Loucy (cell line): ENCODE measurements at regions not wholly inside any gene's neighbourhood (a gene's known extent, or its start where the extent isn't known, plus 50 kb on each side); places are given as distances from the start of the nearest gene placed in this dataset.
A peak's percentile ranks its signal among the peaks of the same experiment; 100 is the strongest.

Experiments used
- H2AFZ ChIP-seq: fragments of 200-600 bp; sonication (generic); 2 replicates; pipeline ENCODE4 v1.6.0; 2016; ENCODE audit warnings: antibody characterized with exemption, mild to moderate bottlenecking, low read length, moderate library complexity
- H3F3A ChIP-seq: fragments of 200-600 bp; 2 replicates; pipeline ENCODE4 v1.6.0; 2016; ENCODE audit warnings: antibody characterized with exemption, low read depth, mild to moderate bottlenecking
- H3K27me3 ChIP-seq: fragments of 200-600 bp; sonication (generic); 2 replicates; pipeline ENCODE4 v1.6.1; 2014; ENCODE audit warnings: low read length, mild to moderate bottlenecking; ENCODE audit not compliant: insufficient read depth, poor library complexity, severe bottlenecking
- H3K36me3 ChIP-seq: fragments of 200-600 bp; sonication (generic); 2 replicates; pipeline ENCODE4 v1.6.1; 2016; ENCODE audit warnings: low read length; ENCODE audit not compliant: insufficient read depth
- H3K4me1 ChIP-seq: fragments of 200-600 bp; sonication (generic); 2 replicates; pipeline ENCODE4 v1.5.1; 2014; ENCODE audit warnings: low read length, mild to moderate bottlenecking; ENCODE audit not compliant: insufficient read depth, poor library complexity, severe bottlenecking
- H3K4me2 ChIP-seq: fragments of 200-600 bp; sonication (generic); 2 replicates; pipeline ENCODE4 v1.6.0; 2014; ENCODE audit warnings: antibody characterized with exemption, low read length, low read depth, mild to moderate bottlenecking; ENCODE audit not compliant: poor library complexity, severe bottlenecking
- H3K4me3 ChIP-seq: fragments of 200-600 bp; sonication (generic); 2 replicates; pipeline ENCODE4 v1.5.1; 2014; ENCODE audit warnings: low read length, mild to moderate bottlenecking, mixed read lengths; ENCODE audit not compliant: poor library complexity, severe bottlenecking
- H3K79me2 ChIP-seq: fragments of 200-600 bp; sonication (generic); 2 replicates; pipeline ENCODE4 v1.6.1; 2014; ENCODE audit warnings: low read length; ENCODE audit not compliant: insufficient read depth
- H3K9ac ChIP-seq: fragments of 200-600 bp; sonication (generic); 2 replicates; pipeline ENCODE4 v1.6.0; 2014; ENCODE audit warnings: mild to moderate bottlenecking, low read depth, low read length, moderate library complexity; ENCODE audit not compliant: poor library complexity, severe bottlenecking
- H3K9me2 ChIP-seq: fragments of 200-600 bp; sonication (generic); replicated peaks from 2 replicates; pipeline ENCODE4 v1.6.1; 2016; ENCODE audit warnings: low read depth, low read length, mixed read lengths
- H3K9me3 ChIP-seq: fragments of 200-600 bp; sonication (generic); 2 replicates; pipeline ENCODE4 v1.6.1; 2014; ENCODE audit warnings: mild to moderate bottlenecking, antibody characterized with exemption, low read length, low read depth; ENCODE audit not compliant: insufficient read depth
- H4K20me1 ChIP-seq: fragments of 200-600 bp; sonication (generic); 2 replicates; pipeline ENCODE4 v1.6.0; 2014; ENCODE audit warnings: antibody characterized with exemption, low read length, mild to moderate bottlenecking; ENCODE audit not compliant: insufficient read depth, poor library complexity, severe bottlenecking
- CTCF ChIP-seq: fragments of 200-600 bp; sonication (generic); conservative IDR thresholded peaks from 2 replicates; pipeline ENCODE4 v1.5.1; 2014; ENCODE audit warnings: mild to moderate bottlenecking, antibody characterized with exemption, low read length
- EZH2phosphoT487 ChIP-seq: fragments of 200-600 bp; IDR thresholded peaks from 2 replicates; pipeline ENCODE4 v1.6.1; 2018; ENCODE audit warnings: antibody characterized with exemption, mild to moderate bottlenecking, moderate library complexity, borderline replicate concordance

DNA sequence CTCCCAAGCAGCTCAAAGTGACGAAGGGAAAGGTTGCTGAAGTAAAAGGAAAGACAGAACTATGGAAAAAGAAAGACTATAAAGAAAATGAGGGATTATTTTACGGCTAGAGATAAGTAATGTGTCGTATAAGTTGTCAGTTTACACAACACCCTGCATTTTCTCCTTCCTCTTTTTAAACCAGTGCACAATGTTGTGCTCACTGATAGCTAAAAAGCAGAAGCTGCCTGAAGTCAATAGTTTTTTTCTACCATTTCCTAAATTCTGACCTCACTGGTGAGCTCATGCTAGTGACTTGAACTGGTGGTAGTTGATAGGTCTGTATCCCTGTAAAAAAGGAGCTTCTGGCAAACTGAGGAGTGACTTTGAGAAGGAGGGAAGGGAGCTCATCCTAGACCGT lies 368.6 kb upstream of the GBE1 start:
- 0 out of 2 replicates have a peak overlapping the region, but pooled peaks have one; percentile 41 for H2AFZ ChIP-seq
- H3K4me2 ChIP-seq: no peak overlapping the region
- no peaks in the 10 kb centered on the region for H4K20me1 ChIP-seq
- no peak overlapping the region for H3K4me3 ChIP-seq
- H3K9me2 ChIP-seq: no peaks in the 10 kb centered on the region; the same call in 1 of the 2 replicates
- no peaks in the 10 kb centered on the region for H3F3A ChIP-seq
- no peaks in the 10 kb centered on the region for H3K79me2 ChIP-seq
- TF ChIP-seq CTCF (no peak), EZH2phosphoT487 (no peak)
- H3K9me3 ChIP-seq: no peaks in the 10 kb centered on the region
- no peak overlapping the region for H3K9ac ChIP-seq
- H3K27me3 ChIP-seq: no peaks in the 10 kb centered on the region
- H3K36me3 ChIP-seq: no peaks in the 10 kb centered on the region
- H3K4me1 ChIP-seq: no peaks in the 10 kb centered on the region

DNA sequence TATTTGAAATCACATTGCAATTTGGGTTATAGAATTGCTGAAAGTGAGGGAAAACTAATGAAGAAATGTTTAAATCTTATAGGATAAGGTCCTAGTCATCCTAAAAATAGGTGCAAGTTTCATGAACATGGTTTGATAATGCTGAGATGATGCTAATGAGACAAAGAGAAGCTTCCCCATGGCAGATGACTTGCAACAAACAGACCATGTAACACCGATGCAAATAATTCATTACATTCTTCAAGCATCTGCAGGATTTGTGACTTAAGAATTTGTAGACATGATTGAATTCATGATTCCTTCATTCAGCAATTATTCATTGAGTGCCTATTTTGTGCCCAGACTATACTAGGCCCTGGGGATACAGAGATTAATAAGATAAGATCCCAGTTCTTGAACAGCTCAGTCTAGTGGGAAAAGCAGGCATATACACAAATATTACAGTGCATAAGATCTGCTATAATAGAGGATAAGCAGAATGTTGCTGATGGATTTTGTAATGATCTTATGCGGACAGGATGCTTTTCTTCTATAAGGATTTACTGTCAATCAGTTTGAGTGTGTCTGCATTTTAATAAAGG lies 367.9 kb upstream of the GBE1 start:
- Histone ChIP-seq H2AFZ (0 out of 2 replicates have a peak overlapping the region, but pooled peaks have one; percentile 41), H3F3A (no peaks in the 10 kb centered on the region), H3K79me2 (no peaks in the 10 kb centered on the region), H3K4me3 (no peak overlapping the region), H3K9me3 (no peaks in the 10 kb centered on the region), H3K9me2 (no peaks in the 10 kb centered on the region; the same call in 1 of the 2 replicates), H3K4me1 (no peaks in the 10 kb centered on the region), H3K36me3 (no peaks in the 10 kb centered on the region), H3K4me2 (no peak overlapping the region), H3K27me3 (no peaks in the 10 kb centered on the region), H3K9ac (no peak overlapping the region), H4K20me1 (no peaks in the 10 kb centered on the region)
- TF ChIP-seq CTCF: no peak

DNA sequence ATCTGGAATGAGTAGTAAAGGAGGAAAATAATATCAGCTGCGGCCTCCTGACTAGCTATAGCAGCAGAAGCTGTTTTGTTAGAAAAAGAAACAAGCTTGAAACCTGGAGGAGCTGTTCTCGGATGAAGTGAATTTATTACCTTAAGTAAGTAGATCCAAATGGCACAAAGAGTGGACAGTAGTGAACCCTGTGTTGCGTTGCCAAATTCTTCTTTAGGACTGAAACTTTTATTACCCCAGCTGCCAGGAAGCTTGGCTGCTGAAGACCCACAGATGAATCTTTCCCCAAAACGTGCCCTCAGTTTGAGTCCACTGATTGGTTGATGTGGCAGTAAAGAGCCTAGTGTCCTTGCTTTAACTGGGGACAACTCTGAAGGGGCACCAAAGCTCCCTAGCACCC lies 366.8 kb upstream of the GBE1 start:
- H3K4me3 ChIP-seq: no peak overlapping the region
- H3K4me2 ChIP-seq: no peak overlapping the region
- H3F3A ChIP-seq: no peaks in the 10 kb centered on the region
- H3K36me3 ChIP-seq: no peaks in the 10 kb centered on the region
- H2AFZ ChIP-seq: no peak overlapping the region
- no peaks in the 10 kb centered on the region; the same call in 1 of the 2 replicates for H3K9me2 ChIP-seq
- no peaks in the 10 kb centered on the region for H3K79me2 ChIP-seq
- no peaks in the 10 kb centered on the region for H4K20me1 ChIP-seq
- no peaks in the 10 kb centered on the region for H3K27me3 ChIP-seq
- H3K9ac ChIP-seq: no peak overlapping the region
- no peak for TF ChIP-seq EZH2phosphoT487
- no peak for TF ChIP-seq CTCF
- no peaks in the 10 kb centered on the region for H3K4me1 ChIP-seq
- no peaks in the 10 kb centered on the region for H3K9me3 ChIP-seq
